ENCODE measurements at regions not wholly inside any gene's neighbourhood (a gene's known extent, or its start where the extent isn't known, plus 50 kb on each side); places are given as distances from the start of the nearest gene placed in this dataset.
"Not testable (repeated sequence)": the region's sequence is repeated elsewhere in the genome, so short reads cannot be mapped to it uniquely, and the experiment has no call there.

GRCh38 chr6:144666781-144667180 is 381.6 kb downstream of the UTRN start:
- in situ Hi-C loops (cut with MboI; ENCODE audit: low sequenced_read_pairs), result no loop called here

DNA sequence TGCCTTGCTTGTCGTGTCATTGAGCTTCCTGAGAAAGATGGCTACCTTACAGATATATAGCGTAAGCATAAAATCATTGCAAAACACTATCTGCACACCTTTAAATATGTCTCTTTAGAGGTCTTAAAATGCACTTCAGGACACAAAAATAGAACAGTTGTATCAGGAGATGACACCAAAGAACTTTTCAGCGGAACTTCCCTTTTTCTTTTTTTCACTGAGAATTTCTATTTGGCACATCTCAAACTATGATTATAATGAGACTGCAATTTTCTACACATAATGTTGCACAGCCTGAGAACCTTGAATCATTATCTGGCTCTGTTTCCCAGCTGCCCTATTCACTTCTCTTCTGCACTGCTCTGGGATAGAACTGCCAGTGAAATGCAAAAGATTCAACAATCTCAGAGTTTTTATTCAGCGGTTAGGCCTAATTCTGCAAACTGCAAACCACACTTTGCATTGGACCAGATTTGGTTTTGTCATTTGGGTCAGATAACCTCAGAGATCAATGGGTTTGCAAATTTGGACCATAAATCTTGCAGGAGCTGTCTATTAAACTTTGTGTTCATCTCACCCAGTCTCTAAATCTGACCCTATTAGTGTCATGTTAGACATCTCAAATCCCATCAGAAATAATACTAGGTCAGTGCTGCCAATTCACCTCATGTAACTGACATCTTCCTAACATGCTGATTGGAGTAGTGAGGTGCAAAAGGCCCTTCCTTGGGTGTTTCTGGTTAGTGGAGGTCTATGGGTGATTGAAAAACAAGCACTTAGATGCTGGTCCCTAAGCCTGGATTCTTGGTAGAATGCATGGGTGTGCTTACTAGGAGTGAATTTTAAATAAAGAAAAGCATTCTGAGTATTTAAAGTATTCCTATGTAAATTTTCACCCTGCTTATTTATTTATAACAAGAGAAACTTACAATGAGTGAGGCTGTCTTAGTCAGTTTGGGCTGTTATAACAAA is 382.7 kb downstream of the UTRN start:
- in situ Hi-C loops (cut with MboI; ENCODE audit: low sequenced_read_pairs), result no loop called here

GRCh38 chr6:144670259-144670658 is 385.1 kb downstream of the UTRN start:
- in situ Hi-C loops (cut with MboI; ENCODE audit: low sequenced_read_pairs), result not testable (repeated sequence)

DNA sequence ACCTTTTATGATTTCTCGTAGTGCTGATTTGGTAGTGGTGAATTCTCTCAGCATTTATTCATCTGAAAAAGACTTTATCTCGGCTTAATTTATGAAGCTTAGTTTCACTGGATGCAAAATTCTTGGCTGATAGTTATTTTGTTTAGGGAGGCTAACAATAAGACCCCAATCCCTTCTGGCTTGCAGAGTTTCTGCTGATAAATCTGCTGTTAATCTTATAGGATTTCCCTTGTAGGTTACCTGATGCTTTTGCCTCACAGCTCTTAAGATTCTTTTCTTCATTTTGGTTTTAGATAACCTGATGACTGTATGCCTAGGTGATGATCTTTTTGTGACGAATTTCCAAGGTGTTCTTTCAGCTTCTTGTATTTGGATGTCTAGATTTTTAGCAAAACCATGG is 388.7 kb downstream of the UTRN start:
- in situ Hi-C loops (cut with MboI; ENCODE audit: low sequenced_read_pairs), result no loop called here

DNA sequence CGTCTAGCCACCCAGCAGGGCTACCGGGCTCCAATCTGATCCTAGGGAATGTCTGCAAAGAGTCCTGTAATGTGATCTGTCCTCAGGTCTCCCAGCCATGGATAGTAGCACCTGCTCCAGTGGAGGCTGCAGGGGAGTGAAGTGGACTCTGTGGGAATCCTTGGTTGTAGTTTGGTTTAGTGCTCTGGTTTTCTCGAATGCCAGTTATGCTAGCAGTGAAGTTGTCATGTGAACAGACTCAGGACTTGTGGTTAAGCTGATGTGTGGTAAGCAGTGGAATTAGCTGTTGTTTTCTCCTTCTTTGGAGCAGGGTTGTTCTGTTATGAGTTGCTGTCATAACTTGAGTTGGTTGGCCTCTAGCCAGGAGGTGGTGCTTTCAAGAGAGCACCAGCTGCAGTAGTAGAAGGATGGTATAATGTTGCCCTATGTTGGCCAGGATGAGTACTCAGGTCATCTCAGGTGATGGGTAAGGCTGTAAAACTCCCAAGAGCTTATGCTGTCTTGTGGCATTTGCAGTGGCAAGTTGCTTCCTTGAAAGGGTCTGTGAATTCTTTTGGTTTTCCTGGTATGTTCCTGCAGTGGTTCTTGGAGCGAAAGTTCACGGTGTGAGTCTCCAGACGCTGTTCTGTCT is 390.2 kb downstream of the UTRN start:
- in situ Hi-C loops (cut with MboI; ENCODE audit: low sequenced_read_pairs), result no loop called here

GRCh38 chr6:144676310-144676709 is 391.2 kb downstream of the UTRN start:
- in situ Hi-C loops (cut with MboI; ENCODE audit: low sequenced_read_pairs), result not testable (repeated sequence)

- in situ Hi-C loops (cut with MboI; ENCODE audit: low sequenced_read_pairs), result not testable (repeated sequence)
Measured at GRCh38 chr6:144677263-144677662, 392.1 kb downstream of the UTRN start.

GRCh38 chr6:144678844-144679243 is 393.7 kb downstream of the UTRN start:
- in situ Hi-C loops (cut with MboI; ENCODE audit: low sequenced_read_pairs), result no loop called here

GRCh38 chr6:144681334-144681733 is 396.2 kb downstream of the UTRN start:
- in situ Hi-C loops (cut with MboI; ENCODE audit: low sequenced_read_pairs), result no loop called here

- in situ Hi-C loops (cut with MboI; ENCODE audit: low sequenced_read_pairs), result no loop called here
Measured at GRCh38 chr6:144683216-144684070, 398.3 kb downstream of the UTRN start.

- in situ Hi-C loops (cut with MboI; ENCODE audit: low sequenced_read_pairs), result no loop called here
Measured at GRCh38 chr6:144688713-144689112, 403.6 kb downstream of the UTRN start.

GRCh38 chr6:144689503-144690040 is 404.4 kb downstream of the UTRN start:
- in situ Hi-C loops (cut with MboI; ENCODE audit: low sequenced_read_pairs), result no loop called here

- in situ Hi-C loops (cut with MboI; ENCODE audit: low sequenced_read_pairs), result no loop called here
Measured at GRCh38 chr6:144690133-144690532, 405.0 kb downstream of the UTRN start.

DNA sequence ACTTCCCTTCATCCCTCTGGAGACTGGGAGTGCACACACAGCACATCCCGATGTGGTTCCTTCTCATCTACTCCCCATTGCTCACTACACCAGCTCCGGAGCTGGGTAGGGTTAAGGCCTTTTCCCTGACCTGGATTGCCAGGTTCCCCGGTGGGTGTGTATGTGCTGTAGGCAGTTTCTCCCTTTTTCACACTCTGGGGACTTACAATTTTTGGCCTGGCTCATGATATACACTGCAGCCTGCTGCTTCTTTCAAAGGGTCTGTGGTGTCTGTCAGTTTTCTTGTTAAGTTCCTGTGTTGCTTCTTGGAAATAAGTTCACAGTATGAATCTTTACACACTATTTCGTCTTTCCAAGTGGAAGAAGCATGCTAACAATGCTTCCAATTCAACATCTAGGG is 405.5 kb downstream of the UTRN start:
- in situ Hi-C loops (cut with MboI; ENCODE audit: low sequenced_read_pairs), result no loop called here

DNA sequence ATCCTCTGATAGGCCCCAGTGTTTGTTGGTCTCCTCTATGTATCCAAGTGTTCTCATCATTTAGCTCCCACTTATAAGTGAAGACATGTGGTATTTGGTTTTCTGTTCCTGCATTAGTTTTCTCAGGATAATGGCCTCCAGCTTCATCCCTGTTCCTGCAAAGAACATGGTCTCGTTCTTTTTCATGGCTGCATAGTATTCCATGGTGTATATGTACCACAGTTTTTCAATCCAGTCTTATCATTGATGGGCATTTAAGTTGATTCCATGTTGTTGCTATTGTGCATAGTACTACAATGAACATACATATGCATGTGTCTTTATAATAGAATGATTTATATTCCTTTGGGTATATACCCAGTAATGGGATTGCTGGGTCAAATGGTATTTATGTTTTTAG is 406.9 kb downstream of the UTRN start:
- in situ Hi-C loops (cut with MboI; ENCODE audit: low sequenced_read_pairs), result not testable (repeated sequence)

- in situ Hi-C loops (cut with MboI; ENCODE audit: low sequenced_read_pairs), result no loop called here
Measured at GRCh38 chr6:144695858-144696533, 410.9 kb downstream of the UTRN start.

GRCh38 chr6:144696610-144697368 is 411.7 kb downstream of the UTRN start:
- in situ Hi-C loops (cut with MboI; ENCODE audit: low sequenced_read_pairs), result no loop called here

- in situ Hi-C loops (cut with MboI; ENCODE audit: low sequenced_read_pairs), result no loop called here
Measured at GRCh38 chr6:144697369-144697760, 412.2 kb downstream of the UTRN start.

DNA sequence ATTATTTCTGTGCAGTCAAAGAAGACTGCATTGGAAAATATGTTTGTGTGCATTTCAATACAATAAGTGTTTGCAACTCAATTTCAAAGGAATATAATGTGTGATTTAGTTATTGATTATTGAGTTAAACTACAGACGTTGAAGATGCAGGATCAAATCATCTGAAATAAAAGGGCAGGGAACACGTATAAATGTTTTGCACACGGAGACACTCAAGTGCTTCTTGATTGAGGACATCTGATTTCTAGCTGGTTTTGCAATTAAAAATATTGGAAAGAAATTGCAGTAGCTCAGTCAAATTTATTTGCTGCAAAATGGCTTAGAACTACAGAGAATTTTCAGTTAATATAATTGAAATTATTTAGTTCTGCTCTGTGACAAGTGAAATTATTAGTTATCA is 412.7 kb downstream of the UTRN start:
- in situ Hi-C loops (cut with MboI; ENCODE audit: low sequenced_read_pairs), result no loop called here

DNA sequence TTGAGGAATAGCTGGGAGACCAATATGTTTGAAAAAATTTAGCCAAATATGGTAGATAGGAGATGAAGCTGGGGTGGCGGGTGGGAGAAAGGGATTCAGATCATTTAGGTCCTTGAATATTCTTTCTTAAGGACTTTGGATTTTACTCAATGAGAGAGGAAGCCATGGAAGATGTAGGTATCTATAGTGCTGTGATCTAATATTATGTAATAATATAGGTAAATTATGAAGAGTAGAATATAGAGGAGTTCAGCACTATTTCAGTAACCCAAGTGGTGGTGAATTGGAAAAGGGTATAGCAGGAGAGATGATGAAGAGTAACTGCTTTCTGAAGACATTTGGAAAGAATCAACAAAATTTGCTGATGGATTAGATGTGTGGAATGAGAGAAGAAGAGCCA is 417.6 kb downstream of the UTRN start:
- in situ Hi-C loops (cut with MboI; ENCODE audit: low sequenced_read_pairs), result no loop called here
